Activated T-helper 1 cell treated with anti-CD3 and anti-CD28 coated beads, Interleukin-12 subunit alpha, Interleukin-12 subunit beta, Interleukin-2, Interleukin-4 antibody, amounts not matched to agents 30 ng/mL and 10 ng/mL and 1 ng/mL, durations not matched to agents 14 hours and 24 hours and 36 hours (primary cell): ENCODE measurements at regions not wholly inside any gene's neighbourhood (a gene's known extent, or its start where the extent isn't known, plus 50 kb on each side); places are given as distances from the start of the nearest gene placed in this dataset.

Experiments
- DNase-seq: peaks from one replicate; pipeline ENCODE4 v3.0.0; 2021; ENCODE audit warnings: low spot score
- H3K27ac Mint-ChIP-seq: one replicate; pipeline ENCODE4 v1.8.0; 2021; ENCODE audit warnings: mild to moderate bottlenecking, mixed read lengths
- H3K27me3 Mint-ChIP-seq: one replicate; pipeline ENCODE4 v1.8.0; 2022; ENCODE audit warnings: mild to moderate bottlenecking, moderate library complexity, mixed read lengths; ENCODE audit not compliant: insufficient read depth
- H3K36me3 Mint-ChIP-seq: one replicate; pipeline ENCODE4 v1.8.0; 2021; ENCODE audit warnings: low read depth, mixed read lengths
- H3K4me1 Mint-ChIP-seq: one replicate; pipeline ENCODE4 v1.8.0; 2021; ENCODE audit warnings: low read depth, mixed read lengths
- H3K4me3 Mint-ChIP-seq: one replicate; pipeline ENCODE4 v1.8.0; 2021; ENCODE audit warnings: mild to moderate bottlenecking, moderate library complexity, mixed read lengths
- H3K9me3 Mint-ChIP-seq: one replicate; pipeline ENCODE4 v1.8.0; 2021; ENCODE audit warnings: mixed read lengths
- intact Hi-C: fragments of 100-400 bp; cut with micrococcal nuclease; formaldehyde crosslinking; loops from one replicate; pipeline ENCODE4 v1.15.1; 2024

DNA sequence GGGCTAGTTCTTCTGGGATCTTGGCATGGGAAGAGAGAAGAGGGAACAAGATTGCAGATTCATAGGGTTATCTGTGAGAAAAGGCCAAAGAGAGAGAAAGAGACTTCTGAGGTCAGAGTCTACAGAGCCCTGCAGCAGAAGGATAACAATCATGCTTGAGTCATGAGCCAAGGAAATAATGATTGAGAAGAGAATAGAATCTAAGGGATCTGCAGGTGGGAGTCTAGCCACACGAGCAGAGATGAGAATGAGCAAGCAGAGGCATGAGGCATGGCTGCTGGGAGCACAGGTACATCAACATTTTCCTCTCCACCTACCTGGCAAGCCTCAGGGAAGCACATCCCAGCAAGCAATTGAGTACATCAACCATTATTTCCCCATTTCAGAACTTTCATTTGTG is 303.7 kb downstream of the LRIG3 start:
- H3K36me3 Mint-ChIP-seq = no peaks in the 10 kb centered on the region
- intact Hi-C loops = no loop called here
- H3K27me3 Mint-ChIP-seq = peaks cover 2% of the 10 kb centered on the region
- no peak overlapping the region for H3K27ac Mint-ChIP-seq
- no peak overlapping the region for H3K4me3 Mint-ChIP-seq
- H3K9me3 Mint-ChIP-seq = no peaks in the 10 kb centered on the region
- no peaks in the 10 kb centered on the region for H3K4me1 Mint-ChIP-seq
- no peak for DNase-seq

DNA sequence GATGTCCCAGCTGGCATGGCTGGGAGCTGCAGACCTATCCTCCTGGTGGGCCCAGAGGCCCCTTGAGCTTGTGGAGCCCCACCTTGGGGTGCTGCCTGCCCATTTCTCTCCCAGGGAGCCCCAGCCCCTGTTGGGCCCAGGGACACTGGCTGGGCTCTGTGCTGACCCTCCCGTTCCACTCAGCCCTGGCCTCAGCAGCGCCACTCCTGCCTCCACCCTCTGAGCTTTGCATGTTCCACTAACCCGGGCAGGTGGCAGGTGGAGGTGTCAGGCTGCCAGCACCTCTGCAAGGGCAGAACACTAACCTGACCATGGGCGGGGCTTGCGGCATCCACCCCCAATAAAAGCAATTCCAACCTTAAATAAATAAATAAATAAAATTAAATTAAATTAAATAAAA is 299.2 kb downstream of the LRIG3 start:
- Mint-ChIP-seq H3K27ac (no peak overlapping the region), H3K27me3 (no peaks in the 10 kb centered on the region), H3K4me1 (no peaks in the 10 kb centered on the region), H3K36me3 (no peaks in the 10 kb centered on the region), H3K4me3 (no peak overlapping the region), H3K9me3 (no peaks in the 10 kb centered on the region)
- intact Hi-C loops = no loop called here
- no peak for DNase-seq

- Mint-ChIP-seq H3K27me3 (no peaks in the 10 kb centered on the region), H3K27ac (no peak overlapping the region), H3K4me3 (no peak overlapping the region), H3K36me3 (no peaks in the 10 kb centered on the region), H3K4me1 (no peaks in the 10 kb centered on the region), H3K9me3 (no peaks in the 10 kb centered on the region)
- no peak for DNase-seq
- intact Hi-C loops = no loop called here
Observed at GRCh38 chr12:58629376-58629775, 290.9 kb downstream of the LRIG3 start.

DNA sequence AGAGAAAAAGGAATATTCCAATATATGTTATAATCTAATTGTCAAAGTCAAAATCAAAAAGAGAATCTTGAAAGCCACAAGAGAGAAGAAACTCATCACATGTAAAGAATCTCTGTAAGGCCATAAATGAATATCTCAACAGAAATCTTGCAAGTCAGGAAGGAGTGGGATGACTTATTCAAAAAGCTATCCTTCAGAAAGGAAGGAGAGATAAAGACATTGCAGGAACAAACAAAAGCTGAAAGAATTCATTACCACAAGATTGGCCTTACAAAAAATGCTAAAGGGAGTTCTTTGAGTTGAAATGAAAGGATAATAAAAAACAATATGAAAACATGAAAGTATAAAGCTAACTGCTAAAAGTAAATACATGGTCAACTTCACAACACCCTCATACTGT is 286.8 kb downstream of the LRIG3 start:
- Mint-ChIP-seq H3K27ac (no peak overlapping the region), H3K27me3 (no peaks in the 10 kb centered on the region), H3K4me1 (no peaks in the 10 kb centered on the region), H3K36me3 (no peaks in the 10 kb centered on the region), H3K4me3 (no peak overlapping the region), H3K9me3 (peaks cover 4% of the 10 kb centered on the region)
- intact Hi-C loops = no loop called here
- no peak for DNase-seq

GRCh38 chr12:58639318-58639934 is 280.9 kb downstream of the LRIG3 start:
- Mint-ChIP-seq H3K9me3 (peaks cover 4% of the 10 kb centered on the region), H3K27ac (no peak overlapping the region), H3K27me3 (no peaks in the 10 kb centered on the region), H3K4me1 (no peaks in the 10 kb centered on the region), H3K4me3 (no peak overlapping the region), H3K36me3 (no peaks in the 10 kb centered on the region)
- intact Hi-C loops = no loop called here
- no peak for DNase-seq

- Mint-ChIP-seq H3K9me3 (no peaks in the 10 kb centered on the region), H3K27ac (no peak overlapping the region), H3K27me3 (no peaks in the 10 kb centered on the region), H3K36me3 (no peaks in the 10 kb centered on the region), H3K4me1 (no peaks in the 10 kb centered on the region), H3K4me3 (no peak overlapping the region)
- no peak for DNase-seq
- intact Hi-C loops = no loop called here
Observed at GRCh38 chr12:58640314-58640713, 280.0 kb downstream of the LRIG3 start.

- Mint-ChIP-seq H3K9me3 (no peaks in the 10 kb centered on the region), H3K4me1 (no peaks in the 10 kb centered on the region), H3K27me3 (no peaks in the 10 kb centered on the region), H3K27ac (no peak overlapping the region), H3K4me3 (no peak overlapping the region), H3K36me3 (no peaks in the 10 kb centered on the region)
- intact Hi-C loops = no loop called here
- DNase-seq = no peak
Observed at GRCh38 chr12:58645946-58646345, 274.4 kb downstream of the LRIG3 start.

DNA sequence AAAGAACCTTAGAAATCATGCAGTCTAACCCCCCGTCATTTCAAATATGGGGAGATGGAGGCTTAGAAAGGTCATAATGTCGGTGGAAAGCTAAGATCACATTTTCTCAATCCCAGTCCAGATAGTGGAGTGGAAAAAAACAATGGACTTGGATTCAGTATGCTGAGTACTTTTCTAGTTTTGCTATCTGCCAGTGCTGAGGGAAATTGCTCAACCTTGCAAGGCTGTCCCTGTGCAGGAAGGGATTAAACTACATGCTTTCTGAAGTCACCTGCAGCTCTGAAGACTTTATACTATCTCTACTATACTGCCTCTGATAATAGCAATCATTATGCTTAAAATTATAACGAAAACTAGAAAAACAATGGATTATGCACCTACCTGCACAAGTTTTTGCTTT is 272.8 kb downstream of the LRIG3 start:
- Mint-ChIP-seq H3K27ac (no peak overlapping the region), H3K27me3 (no peaks in the 10 kb centered on the region), H3K9me3 (no peaks in the 10 kb centered on the region), H3K4me1 (no peaks in the 10 kb centered on the region), H3K36me3 (no peaks in the 10 kb centered on the region), H3K4me3 (no peak overlapping the region)
- no peak for DNase-seq
- intact Hi-C loops = no loop called here

DNA sequence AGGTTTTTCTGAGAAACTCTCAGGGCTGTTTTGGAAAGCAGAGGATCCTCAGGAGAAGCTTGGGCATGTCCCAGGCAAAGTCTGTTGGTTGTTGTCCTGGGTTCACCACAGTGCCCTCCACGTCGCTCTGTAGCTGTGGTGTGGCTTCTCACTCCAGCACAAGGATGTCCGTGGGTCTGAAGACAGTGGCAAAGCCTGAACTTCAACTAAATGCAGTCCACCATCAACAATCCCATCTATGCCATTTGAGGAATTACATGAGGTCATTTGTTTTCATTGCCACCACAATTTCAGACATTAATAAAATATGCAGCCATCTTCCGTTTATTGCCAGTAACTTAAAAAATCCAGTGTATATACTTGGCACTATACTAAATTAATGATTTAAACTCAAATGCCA is 272.1 kb downstream of the LRIG3 start:
- no peak overlapping the region for H3K27ac Mint-ChIP-seq
- H3K4me1 Mint-ChIP-seq = no peaks in the 10 kb centered on the region
- intact Hi-C loops = no loop called here
- no peak overlapping the region for H3K4me3 Mint-ChIP-seq
- no peaks in the 10 kb centered on the region for H3K27me3 Mint-ChIP-seq
- no peaks in the 10 kb centered on the region for H3K9me3 Mint-ChIP-seq
- DNase-seq = no peak
- no peaks in the 10 kb centered on the region for H3K36me3 Mint-ChIP-seq

DNA sequence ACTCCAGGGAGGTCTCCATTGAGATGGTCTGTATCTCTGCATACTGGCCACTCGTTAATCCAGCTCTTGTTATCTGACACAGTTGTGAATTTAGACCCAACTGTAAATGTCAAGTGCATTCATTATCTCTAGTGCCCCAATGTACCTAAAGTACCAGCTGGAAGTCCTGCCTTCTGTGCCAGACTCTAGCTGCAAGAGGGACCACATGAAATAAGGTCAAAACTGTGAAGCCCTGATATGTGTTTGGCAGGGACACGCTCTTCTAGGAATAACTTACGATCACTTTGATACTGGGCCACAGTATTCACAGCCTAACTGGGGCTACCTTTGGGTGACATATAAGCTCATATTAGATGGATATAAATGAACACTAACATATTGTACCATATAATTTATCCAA is 268.5 kb downstream of the LRIG3 start:
- DNase-seq = no peak
- intact Hi-C loops = no loop called here
- no peaks in the 10 kb centered on the region for H3K36me3 Mint-ChIP-seq
- no peaks in the 10 kb centered on the region for H3K4me1 Mint-ChIP-seq
- no peaks in the 10 kb centered on the region for H3K27me3 Mint-ChIP-seq
- no peak overlapping the region for H3K27ac Mint-ChIP-seq
- H3K9me3 Mint-ChIP-seq = no peaks in the 10 kb centered on the region
- H3K4me3 Mint-ChIP-seq = no peak overlapping the region

DNA sequence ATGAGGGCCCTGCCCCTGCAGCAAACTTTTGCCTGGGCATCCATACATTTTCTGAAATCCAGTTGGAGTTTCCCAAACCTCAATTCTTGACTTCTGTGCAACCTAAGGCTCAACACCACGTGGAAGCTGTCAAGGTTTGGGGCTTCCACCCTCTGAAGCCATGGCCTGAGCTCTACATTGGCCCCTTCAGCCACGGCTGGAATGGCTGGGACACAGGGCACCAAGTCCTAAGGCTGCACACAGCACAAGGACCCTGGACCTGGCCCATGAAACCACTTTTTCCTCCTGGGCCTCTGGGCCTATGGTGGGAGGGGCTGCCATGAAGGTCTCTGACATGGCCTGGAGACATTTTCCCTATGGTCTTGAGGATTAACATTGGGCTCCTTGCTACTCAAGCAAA is 266.3 kb downstream of the LRIG3 start:
- H3K36me3 Mint-ChIP-seq = no peaks in the 10 kb centered on the region

DNA sequence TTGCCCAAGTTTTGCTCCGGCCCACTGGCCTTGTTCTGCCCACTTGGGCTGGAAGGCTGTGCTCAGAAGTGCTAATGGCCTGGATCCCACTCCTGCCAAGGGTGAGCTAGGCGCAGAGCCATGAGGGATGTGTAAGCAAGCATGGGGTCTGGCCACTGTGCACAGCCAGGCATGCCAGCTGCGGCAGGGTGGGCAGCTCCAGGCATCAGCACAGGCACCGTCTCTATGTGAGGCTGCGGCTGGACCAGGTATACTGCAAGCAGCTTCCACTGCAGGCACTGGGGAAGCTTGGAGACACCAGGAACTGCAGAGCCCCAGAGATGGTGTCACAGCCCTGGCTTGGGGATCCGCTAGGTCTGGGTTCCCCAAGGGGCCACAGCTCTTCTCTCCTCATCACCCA is 264.9 kb downstream of the LRIG3 start:
- DNase-seq = no peak
- Mint-ChIP-seq H3K4me3 (no peak overlapping the region), H3K4me1 (no peaks in the 10 kb centered on the region), H3K27me3 (no peaks in the 10 kb centered on the region), H3K36me3 (no peaks in the 10 kb centered on the region), H3K27ac (no peak overlapping the region), H3K9me3 (no peaks in the 10 kb centered on the region)
- intact Hi-C loops = no loop called here

More for the DNA sequence above, 266.3 kb downstream of the LRIG3 start:
- H3K27ac Mint-ChIP-seq = no peak overlapping the region
- DNase-seq = no peak
- H3K9me3 Mint-ChIP-seq = no peaks in the 10 kb centered on the region
- no peaks in the 10 kb centered on the region for H3K27me3 Mint-ChIP-seq
- H3K4me3 Mint-ChIP-seq = no peak overlapping the region
- intact Hi-C loops = no loop called here
- no peaks in the 10 kb centered on the region for H3K4me1 Mint-ChIP-seq

GRCh38 chr12:58656254-58657009 is 263.9 kb downstream of the LRIG3 start:
- intact Hi-C loops = no loop called here
- no peaks in the 10 kb centered on the region for H3K4me1 Mint-ChIP-seq

GRCh38 chr12:58657190-58657589 is 263.1 kb downstream of the LRIG3 start:
- Mint-ChIP-seq H3K4me3 (no peak overlapping the region), H3K36me3 (no peaks in the 10 kb centered on the region), H3K4me1 (no peaks in the 10 kb centered on the region), H3K27me3 (no peaks in the 10 kb centered on the region), H3K9me3 (no peaks in the 10 kb centered on the region), H3K27ac (no peak overlapping the region)
- DNase-seq = no peak
- intact Hi-C loops = no loop called here

More at GRCh38 chr12:58656254-58657009, 263.9 kb downstream of the LRIG3 start:
- Mint-ChIP-seq H3K4me3 (no peak overlapping the region), H3K27ac (no peak overlapping the region), H3K9me3 (no peaks in the 10 kb centered on the region), H3K27me3 (no peaks in the 10 kb centered on the region), H3K36me3 (no peaks in the 10 kb centered on the region)
- DNase-seq = no peak
